ENCODE measurements at regions not wholly inside any gene's neighbourhood (a gene's known extent, or its start where the extent isn't known, plus 50 kb on each side); places are given as distances from the start of the nearest gene placed in this dataset.

DNA sequence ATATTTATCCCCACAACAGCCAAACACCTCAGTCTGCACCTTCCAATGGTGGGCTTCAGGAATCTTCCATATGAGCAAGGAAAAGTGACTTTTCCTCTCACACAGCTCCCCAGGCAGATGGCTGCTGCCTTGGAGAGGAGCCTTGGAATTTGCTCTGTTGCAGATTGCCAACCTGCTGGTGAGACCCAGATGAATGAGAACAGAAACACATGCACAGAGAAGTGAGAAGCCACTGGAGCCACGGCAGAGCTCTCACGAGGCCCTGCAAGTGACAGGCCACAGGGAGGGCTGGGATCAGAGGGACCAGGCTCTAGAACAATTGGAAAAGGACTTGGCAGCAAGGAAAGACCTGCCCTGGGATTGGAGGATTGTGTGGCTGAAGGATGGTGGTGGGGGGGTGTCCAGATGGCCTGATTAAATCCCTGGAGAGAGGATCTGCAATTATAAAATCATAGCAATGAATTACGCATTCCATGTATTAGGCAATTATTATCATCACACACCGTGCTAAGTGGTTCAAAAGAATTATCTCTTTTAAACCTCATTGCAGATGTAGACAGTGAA lies 84.9 kb upstream of the PWP1 start:
- no peak for TF ChIP-seq FOXM1 (IDR thresholded peaks at IDR 0.05; ENCODE audit: borderline replicate concordance, low read depth)
- TF ChIP-seq, protein P1, sequence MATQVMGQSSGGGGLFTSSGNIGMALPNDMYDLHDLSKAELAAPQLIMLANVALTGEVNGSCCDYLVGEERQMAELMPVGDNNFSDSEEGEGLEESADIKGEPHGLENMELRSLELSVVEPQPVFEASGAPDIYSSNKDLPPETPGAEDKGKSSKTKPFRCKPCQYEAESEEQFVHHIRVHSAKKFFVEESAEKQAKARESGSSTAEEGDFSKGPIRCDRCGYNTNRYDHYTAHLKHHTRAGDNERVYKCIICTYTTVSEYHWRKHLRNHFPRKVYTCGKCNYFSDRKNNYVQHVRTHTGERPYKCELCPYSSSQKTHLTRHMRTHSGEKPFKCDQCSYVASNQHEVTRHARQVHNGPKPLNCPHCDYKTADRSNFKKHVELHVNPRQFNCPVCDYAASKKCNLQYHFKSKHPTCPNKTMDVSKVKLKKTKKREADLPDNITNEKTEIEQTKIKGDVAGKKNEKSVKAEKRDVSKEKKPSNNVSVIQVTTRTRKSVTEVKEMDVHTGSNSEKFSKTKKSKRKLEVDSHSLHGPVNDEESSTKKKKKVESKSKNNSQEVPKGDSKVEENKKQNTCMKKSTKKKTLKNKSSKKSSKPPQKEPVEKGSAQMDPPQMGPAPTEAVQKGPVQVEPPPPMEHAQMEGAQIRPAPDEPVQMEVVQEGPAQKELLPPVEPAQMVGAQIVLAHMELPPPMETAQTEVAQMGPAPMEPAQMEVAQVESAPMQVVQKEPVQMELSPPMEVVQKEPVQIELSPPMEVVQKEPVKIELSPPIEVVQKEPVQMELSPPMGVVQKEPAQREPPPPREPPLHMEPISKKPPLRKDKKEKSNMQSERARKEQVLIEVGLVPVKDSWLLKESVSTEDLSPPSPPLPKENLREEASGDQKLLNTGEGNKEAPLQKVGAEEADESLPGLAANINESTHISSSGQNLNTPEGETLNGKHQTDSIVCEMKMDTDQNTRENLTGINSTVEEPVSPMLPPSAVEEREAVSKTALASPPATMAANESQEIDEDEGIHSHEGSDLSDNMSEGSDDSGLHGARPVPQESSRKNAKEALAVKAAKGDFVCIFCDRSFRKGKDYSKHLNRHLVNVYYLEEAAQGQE (IDR thresholded peaks at IDR 0.05; ENCODE audit: low read depth) = no peak
- TF ChIP-seq EP300 (IDR thresholded peaks at IDR 0.05; ENCODE audit: borderline replicate concordance) = no peak

All from Ishikawa (cell line).